Right renal pelvis (tissue), 4 donors: ENCODE measurements at regions not wholly inside any gene's neighbourhood (a gene's known extent, or its start where the extent isn't known, plus 50 kb on each side); places are given as distances from the start of the nearest gene placed in this dataset.

Experiments used
- DNase-seq, 4 donors: peaks; one replicate each; pipeline ENCODE4 v3.0.0-alpha.2; 2013; ENCODE audit warnings: low read depth in 4 of 4, low spot score in 3 of 4, missing footprints in 1 of 4

GRCh38 chr9:96135076-96135752, 166.8 kb downstream of the HSD17B3 start:
- DNase-seq, result no peak

- DNase-seq, result no peak
These were observed 168.5 kb downstream of the HSD17B3 start for GRCh38 chr9:96133321-96134021.

- no peak for DNase-seq
These were observed 170.2 kb downstream of the HSD17B3 start for GRCh38 chr9:96131825-96132224.

GRCh38 chr9:96130970-96131369, 171.0 kb downstream of the HSD17B3 start:
- no peak for DNase-seq

GRCh38 chr9:96129747-96130146, 172.2 kb downstream of the HSD17B3 start:
- DNase-seq, result no peak

- DNase-seq, result no peak
These were observed 173.1 kb downstream of the HSD17B3 start for GRCh38 chr9:96128880-96129279.

- DNase-seq, result no peak
These were observed 175.6 kb downstream of the HSD17B3 start for GRCh38 chr9:96126321-96126881.

GRCh38 chr9:96125624-96126023, 176.4 kb downstream of the HSD17B3 start:
- no peak for DNase-seq

- DNase-seq, result no peak
These were observed 179.2 kb downstream of the HSD17B3 start for GRCh38 chr9:96122751-96123150.

GRCh38 chr9:96122282-96122681, 179.7 kb downstream of the HSD17B3 start:
- DNase-seq, result no peak

GRCh38 chr9:96121136-96121535, 180.8 kb downstream of the HSD17B3 start:
- no peak for DNase-seq

GRCh38 chr9:96117398-96118080, 184.4 kb downstream of the HSD17B3 start:
- DNase-seq, result no peak

GRCh38 chr9:96116275-96117064, 185.5 kb downstream of the HSD17B3 start:
- DNase-seq, result no peak

- DNase-seq, result no peak
These were observed 186.1 kb downstream of the HSD17B3 start for GRCh38 chr9:96115836-96116235.

- no peak for DNase-seq
These were observed 188.9 kb downstream of the HSD17B3 start for GRCh38 chr9:96113032-96113431.

- DNase-seq, result no peak
These were observed 192.2 kb downstream of the HSD17B3 start for GRCh38 chr9:96109680-96110351.

GRCh38 chr9:96108691-96109380, 193.1 kb downstream of the HSD17B3 start:
- no peak for DNase-seq

- no peak for DNase-seq
These were observed 194.5 kb downstream of the HSD17B3 start for GRCh38 chr9:96107436-96107835.
